Ascending aorta (tissue), 2 donors: ENCODE measurements at regions not wholly inside any gene's neighbourhood (a gene's known extent, or its start where the extent isn't known, plus 50 kb on each side); places are given as distances from the start of the nearest gene placed in this dataset.

Experiments
- DNase-seq, 2 donors: peaks; one replicate each; pipeline ENCODE4 v3.0.0-alpha.2; 2019; ENCODE audit warnings: low spot score in 2 of 2
- H3K27ac ChIP-seq, 2 donors: fragments of 200-600 bp; sonication (generic); one replicate each; pipeline ENCODE4 v1.5.1; 2016 to 2017; ENCODE audit warnings: mild to moderate bottlenecking in 1 of 2
- H3K27me3 ChIP-seq: fragments of 200-600 bp; sonication (generic); one replicate; pipeline ENCODE4 v1.5.1; 2017
- H3K36me3 ChIP-seq, 2 donors: fragments of 200-600 bp; sonication (generic); one replicate each; pipeline ENCODE4 v1.5.1; 2016
- H3K4me1 ChIP-seq, 2 donors: fragments of 200-600 bp; sonication (generic); one replicate each; pipeline ENCODE4 v1.5.1; 2016 to 2017; ENCODE audit warnings: mild to moderate bottlenecking in 1 of 2
- H3K4me3 ChIP-seq, 2 donors: fragments of 200-600 bp; sonication (generic); one replicate each; pipeline ENCODE4 v1.5.1; 2016 to 2017; ENCODE audit warnings: mild to moderate bottlenecking in 1 of 2
- H3K9me3 ChIP-seq, 2 donors: fragments of 200-600 bp; sonication (generic); one replicate each; pipeline ENCODE4 v1.5.1; 2016
- intact Hi-C: fragments of 100-400 bp; cut with DNase I; formaldehyde crosslinking; loops from one replicate; pipeline ENCODE4 v1.15.1; 2023
- TF ChIP-seq, protein P1 (sequence below), 3 experiments: fragments of 200-600 bp in 2 of 3; fragments of 450-650 bp in 1 of 3; sonication (generic) in 2 of 3; IDR thresholded peaks; one replicate each; pipeline ENCODE4 v1.5.1; 2016 to 2019; ENCODE audit warnings: antibody characterized with exemption in 3 of 3, mild to moderate bottlenecking in 1 of 3, moderate library complexity in 1 of 3

DNA sequence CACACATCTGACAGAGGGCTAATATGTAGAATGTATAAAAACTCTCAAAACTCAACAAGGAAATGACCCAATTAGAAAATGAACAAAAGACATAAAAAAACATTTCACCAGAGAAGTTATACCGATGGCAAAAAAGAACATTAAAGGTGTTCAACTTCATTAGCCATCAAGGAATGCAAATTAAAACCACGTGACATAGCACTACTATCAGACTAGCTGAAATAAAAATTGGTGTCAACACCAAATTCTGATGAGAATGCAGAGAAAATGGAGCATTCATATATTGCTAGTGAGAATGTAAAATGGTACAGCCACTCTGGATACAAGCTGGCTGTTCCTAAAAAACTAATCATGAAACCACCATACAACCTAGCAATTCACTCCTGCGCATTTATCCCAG, 128.0 kb downstream of the INSIG2 start:
- Histone ChIP-seq H3K36me3 (no peaks in the 10 kb centered on the region), H3K4me1 (no peaks in the 10 kb centered on the region), H3K27ac (no peak overlapping the region), H3K27me3 (no peaks in the 10 kb centered on the region), H3K9me3 (no peaks in the 10 kb centered on the region), H3K4me3 (no peak overlapping the region)
- DNase-seq, result no peak
- TF ChIP-seq, protein P1, sequence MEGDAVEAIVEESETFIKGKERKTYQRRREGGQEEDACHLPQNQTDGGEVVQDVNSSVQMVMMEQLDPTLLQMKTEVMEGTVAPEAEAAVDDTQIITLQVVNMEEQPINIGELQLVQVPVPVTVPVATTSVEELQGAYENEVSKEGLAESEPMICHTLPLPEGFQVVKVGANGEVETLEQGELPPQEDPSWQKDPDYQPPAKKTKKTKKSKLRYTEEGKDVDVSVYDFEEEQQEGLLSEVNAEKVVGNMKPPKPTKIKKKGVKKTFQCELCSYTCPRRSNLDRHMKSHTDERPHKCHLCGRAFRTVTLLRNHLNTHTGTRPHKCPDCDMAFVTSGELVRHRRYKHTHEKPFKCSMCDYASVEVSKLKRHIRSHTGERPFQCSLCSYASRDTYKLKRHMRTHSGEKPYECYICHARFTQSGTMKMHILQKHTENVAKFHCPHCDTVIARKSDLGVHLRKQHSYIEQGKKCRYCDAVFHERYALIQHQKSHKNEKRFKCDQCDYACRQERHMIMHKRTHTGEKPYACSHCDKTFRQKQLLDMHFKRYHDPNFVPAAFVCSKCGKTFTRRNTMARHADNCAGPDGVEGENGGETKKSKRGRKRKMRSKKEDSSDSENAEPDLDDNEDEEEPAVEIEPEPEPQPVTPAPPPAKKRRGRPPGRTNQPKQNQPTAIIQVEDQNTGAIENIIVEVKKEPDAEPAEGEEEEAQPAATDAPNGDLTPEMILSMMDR (IDR thresholded peaks at IDR 0.05), result no peak
- intact Hi-C loops, result no loop called here

- no peaks in the 10 kb centered on the region for H3K36me3 ChIP-seq
- no peak overlapping the region for H3K4me3 ChIP-seq
- no peak overlapping the region for H3K27ac ChIP-seq
- H3K9me3 ChIP-seq, result no peaks in the 10 kb centered on the region
- TF ChIP-seq, protein P1 (IDR thresholded peaks at IDR 0.05), result no peak
- intact Hi-C loops, result no loop called here
- H3K27me3 ChIP-seq, result no peaks in the 10 kb centered on the region
- DNase-seq, result no peak
- no peaks in the 10 kb centered on the region for H3K4me1 ChIP-seq
Observed at GRCh38 chr2:118209727-118210126, 121.5 kb downstream of the INSIG2 start.

DNA sequence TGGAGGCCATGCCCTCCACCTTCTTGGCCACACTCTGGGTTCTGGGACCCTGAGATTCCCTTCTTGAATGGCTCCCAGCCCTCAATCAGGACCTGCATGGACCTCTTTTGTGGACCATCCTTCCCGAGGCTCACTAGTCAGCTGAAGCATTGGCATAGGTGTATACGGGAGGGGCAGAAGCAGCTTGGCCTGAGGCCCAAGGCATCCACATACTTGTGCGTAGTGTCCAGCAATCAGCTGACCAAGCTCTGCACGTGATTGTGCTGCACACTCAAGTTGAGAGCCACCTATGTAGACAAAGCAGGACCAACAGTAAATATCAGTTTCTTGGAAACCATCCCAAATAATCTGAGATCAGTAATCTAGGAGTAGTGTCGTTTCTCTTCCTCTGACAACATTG, 119.6 kb downstream of the INSIG2 start:
- H3K36me3 ChIP-seq, result no peaks in the 10 kb centered on the region
- intact Hi-C loops, result no loop called here
- no peaks in the 10 kb centered on the region for H3K9me3 ChIP-seq
- TF ChIP-seq, protein P1 (IDR thresholded peaks at IDR 0.05), result no peak
- no peaks in the 10 kb centered on the region for H3K27me3 ChIP-seq
- no peaks in the 10 kb centered on the region for H3K4me1 ChIP-seq
- no peak overlapping the region for H3K27ac ChIP-seq
- H3K4me3 ChIP-seq, result no peak overlapping the region
- no peak for DNase-seq

- DNase-seq, result no peak
- intact Hi-C loops, result no loop called here
- TF ChIP-seq, protein P1 (IDR thresholded peaks at IDR 0.05), result peak; percentile 16 to 70 (median 63)
Observed at GRCh38 chr2:118202707-118203303, 114.5 kb downstream of the INSIG2 start.

GRCh38 chr2:118198268-118198667, 110.0 kb downstream of the INSIG2 start:
- Histone ChIP-seq H3K4me3 (no peak overlapping the region), H3K4me1 (no peaks in the 10 kb centered on the region), H3K9me3 (no peaks in the 10 kb centered on the region), H3K27ac (no peak overlapping the region), H3K36me3 (no peaks in the 10 kb centered on the region), H3K27me3 (no peaks in the 10 kb centered on the region)
- intact Hi-C loops, result no loop called here
- TF ChIP-seq, protein P1 (IDR thresholded peaks at IDR 0.05), result no peak
- DNase-seq, result no peak

More at GRCh38 chr2:118202707-118203303, 114.5 kb downstream of the INSIG2 start:
- Histone ChIP-seq H3K36me3 (no peaks in the 10 kb centered on the region), H3K4me1 (no peaks in the 10 kb centered on the region), H3K27ac (no peak overlapping the region), H3K4me3 (no peak overlapping the region), H3K27me3 (no peaks in the 10 kb centered on the region), H3K9me3 (no peaks in the 10 kb centered on the region)
